ENCODE measurements at regions not wholly inside any gene's neighbourhood (a gene's known extent, or its start where the extent isn't known, plus 50 kb on each side); places are given as distances from the start of the nearest gene placed in this dataset.

DNA sequence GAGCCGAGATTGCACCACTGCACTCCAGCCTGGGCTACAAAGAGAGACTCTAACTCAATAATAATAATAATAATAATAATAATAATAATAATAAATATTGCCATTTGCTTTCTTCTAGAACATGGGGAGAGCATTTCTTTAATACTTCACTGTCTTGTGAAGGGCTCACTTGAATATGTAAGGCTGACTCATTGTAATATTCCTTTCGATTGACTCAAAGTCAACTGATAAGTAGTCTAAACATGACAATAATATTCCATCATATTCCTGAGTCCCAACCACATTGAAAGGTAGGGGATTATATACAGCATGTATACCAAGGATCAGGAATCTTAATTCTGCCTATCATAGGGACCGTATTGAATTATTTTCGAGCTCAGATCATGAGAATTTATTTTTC lies 949.2 kb downstream of the DSC3 start:
- H3K4me2 ChIP-seq (ENCODE audit: low read length) = no peak overlapping the region
- no peaks in the 10 kb centered on the region for H3K9me3 ChIP-seq (ENCODE audit: control insufficient read depth, insufficient read depth, low read length)
- no peaks in the 10 kb centered on the region for H3K79me2 ChIP-seq (ENCODE audit: control insufficient read depth, low read length)
- H3K4me3 ChIP-seq (ENCODE audit: low read length) = no peak overlapping the region
- H3K4me1 ChIP-seq (ENCODE audit: control insufficient read depth, low read length) = no peaks in the 10 kb centered on the region
- H3K27ac ChIP-seq (ENCODE audit: low read depth, low read length) = no peak overlapping the region
- H3K27me3 ChIP-seq (ENCODE audit: control insufficient read depth, low read length) = no peaks in the 10 kb centered on the region
- no peaks in the 10 kb centered on the region for H3K9me2 ChIP-seq (replicated peaks; ENCODE audit: control insufficient read depth, low read length)
- H3F3A ChIP-seq (ENCODE audit: control insufficient read depth, insufficient read depth) = no peaks in the 10 kb centered on the region
- no peaks in the 10 kb centered on the region for H4K20me1 ChIP-seq (ENCODE audit: control insufficient read depth, insufficient read depth, low read depth, low read length)
- H3K36me3 ChIP-seq (ENCODE audit: control insufficient read depth, low read length) = no peaks in the 10 kb centered on the region
- TF ChIP-seq, protein P1, sequence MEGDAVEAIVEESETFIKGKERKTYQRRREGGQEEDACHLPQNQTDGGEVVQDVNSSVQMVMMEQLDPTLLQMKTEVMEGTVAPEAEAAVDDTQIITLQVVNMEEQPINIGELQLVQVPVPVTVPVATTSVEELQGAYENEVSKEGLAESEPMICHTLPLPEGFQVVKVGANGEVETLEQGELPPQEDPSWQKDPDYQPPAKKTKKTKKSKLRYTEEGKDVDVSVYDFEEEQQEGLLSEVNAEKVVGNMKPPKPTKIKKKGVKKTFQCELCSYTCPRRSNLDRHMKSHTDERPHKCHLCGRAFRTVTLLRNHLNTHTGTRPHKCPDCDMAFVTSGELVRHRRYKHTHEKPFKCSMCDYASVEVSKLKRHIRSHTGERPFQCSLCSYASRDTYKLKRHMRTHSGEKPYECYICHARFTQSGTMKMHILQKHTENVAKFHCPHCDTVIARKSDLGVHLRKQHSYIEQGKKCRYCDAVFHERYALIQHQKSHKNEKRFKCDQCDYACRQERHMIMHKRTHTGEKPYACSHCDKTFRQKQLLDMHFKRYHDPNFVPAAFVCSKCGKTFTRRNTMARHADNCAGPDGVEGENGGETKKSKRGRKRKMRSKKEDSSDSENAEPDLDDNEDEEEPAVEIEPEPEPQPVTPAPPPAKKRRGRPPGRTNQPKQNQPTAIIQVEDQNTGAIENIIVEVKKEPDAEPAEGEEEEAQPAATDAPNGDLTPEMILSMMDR (IDR thresholded peaks at IDR 0.05; ENCODE audit: low read depth, low read length, poor library complexity, severe bottlenecking) = no peak
- no peak for TF ChIP-seq EZH2phosphoT487 (IDR thresholded peaks at IDR 0.05; ENCODE audit: borderline replicate concordance, low read length)

DNA sequence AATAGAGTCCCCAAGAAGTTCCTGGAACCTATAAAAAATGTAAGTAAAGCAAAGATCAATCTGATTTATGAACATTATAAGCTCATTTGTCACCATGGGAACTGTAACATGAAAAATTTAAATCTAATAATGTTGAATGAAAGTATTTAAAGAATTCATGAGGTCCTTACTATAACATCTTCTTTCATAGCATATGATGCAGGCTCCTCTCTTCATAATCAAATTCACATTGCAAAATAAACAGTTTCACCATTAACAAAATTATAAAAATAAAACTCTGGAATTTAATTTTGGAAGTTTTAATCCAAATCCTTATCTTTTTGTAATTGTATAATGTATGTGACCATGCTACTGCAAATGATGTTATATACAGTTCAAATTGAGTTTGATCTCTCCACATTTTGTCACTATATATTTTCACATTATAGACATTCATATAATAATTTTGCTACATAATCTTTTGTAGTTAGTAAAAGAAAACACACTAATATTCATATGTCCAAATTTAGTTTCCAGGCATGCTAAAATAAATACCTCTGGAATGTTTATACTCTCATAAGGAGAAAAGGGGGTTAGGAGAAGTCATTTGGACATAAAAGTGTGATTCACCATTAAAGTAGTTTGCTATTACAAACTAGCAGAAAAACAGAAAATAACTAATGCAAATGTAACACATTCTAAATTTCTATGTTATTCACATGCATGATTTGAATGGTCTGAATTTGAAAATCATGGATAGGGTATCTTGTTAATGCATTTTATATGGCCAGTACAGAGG lies 954.1 kb downstream of the DSC3 start:
- Histone ChIP-seq H3K9me3 (ENCODE audit: control insufficient read depth, insufficient read depth, low read length) (no peaks in the 10 kb centered on the region), H3K79me2 (ENCODE audit: control insufficient read depth, low read length) (no peaks in the 10 kb centered on the region), H3K4me3 (ENCODE audit: low read length) (no peak overlapping the region), H4K20me1 (ENCODE audit: control insufficient read depth, insufficient read depth, low read depth, low read length) (no peaks in the 10 kb centered on the region), H3K9me2 (replicated peaks; ENCODE audit: control insufficient read depth, low read length) (no peaks in the 10 kb centered on the region), H3K36me3 (ENCODE audit: control insufficient read depth, low read length) (no peaks in the 10 kb centered on the region), H3K4me1 (ENCODE audit: control insufficient read depth, low read length) (no peaks in the 10 kb centered on the region), H3K27me3 (ENCODE audit: control insufficient read depth, low read length) (no peaks in the 10 kb centered on the region), H3K27ac (ENCODE audit: low read depth, low read length) (no peak overlapping the region), H3K4me2 (ENCODE audit: low read length) (no peak overlapping the region), H3F3A (ENCODE audit: control insufficient read depth, insufficient read depth) (no peaks in the 10 kb centered on the region)
- TF ChIP-seq, protein P1 (IDR thresholded peaks at IDR 0.05; ENCODE audit: low read depth, low read length, poor library complexity, severe bottlenecking) = no peak
- TF ChIP-seq EZH2phosphoT487 (IDR thresholded peaks at IDR 0.05; ENCODE audit: borderline replicate concordance, low read length) = no peak

DNA sequence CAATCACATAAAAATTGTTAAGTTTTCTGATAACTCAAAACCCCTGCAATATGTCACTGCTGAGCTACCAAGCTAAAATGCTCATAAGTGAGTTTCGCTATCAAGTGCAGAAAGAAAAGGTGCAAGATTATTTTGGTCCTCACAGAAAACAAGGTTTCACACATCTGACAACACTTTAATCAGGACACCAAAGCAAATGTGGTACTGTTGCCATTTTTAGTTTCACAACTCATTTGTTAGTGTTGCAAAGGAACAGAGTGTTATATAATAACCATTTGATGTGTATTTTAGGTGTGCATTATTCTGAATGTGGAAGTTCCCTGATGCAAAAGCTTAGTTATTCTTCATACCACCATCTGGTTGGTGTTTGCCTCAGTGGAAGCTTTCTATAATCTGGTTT lies 956.2 kb downstream of the DSC3 start:
- H4K20me1 ChIP-seq (ENCODE audit: control insufficient read depth, insufficient read depth, low read depth, low read length) = no peaks in the 10 kb centered on the region
- no peak overlapping the region for H3K4me2 ChIP-seq (ENCODE audit: low read length)
- H3K27me3 ChIP-seq (ENCODE audit: control insufficient read depth, low read length) = no peaks in the 10 kb centered on the region
- no peaks in the 10 kb centered on the region for H3F3A ChIP-seq (ENCODE audit: control insufficient read depth, insufficient read depth)
- TF ChIP-seq, protein P1 (IDR thresholded peaks at IDR 0.05; ENCODE audit: low read depth, low read length, poor library complexity, severe bottlenecking) = no peak
- TF ChIP-seq EZH2phosphoT487 (IDR thresholded peaks at IDR 0.05; ENCODE audit: borderline replicate concordance, low read length) = no peak
- H3K36me3 ChIP-seq (ENCODE audit: control insufficient read depth, low read length) = no peaks in the 10 kb centered on the region
- no peaks in the 10 kb centered on the region for H3K79me2 ChIP-seq (ENCODE audit: control insufficient read depth, low read length)
- H3K9me2 ChIP-seq (replicated peaks; ENCODE audit: control insufficient read depth, low read length) = no peaks in the 10 kb centered on the region
- H3K9me3 ChIP-seq (ENCODE audit: control insufficient read depth, insufficient read depth, low read length) = peaks cover 9% of the 10 kb centered on the region; the same call in 1 of the 2 replicates
- no peaks in the 10 kb centered on the region for H3K4me1 ChIP-seq (ENCODE audit: control insufficient read depth, low read length)
- H3K4me3 ChIP-seq (ENCODE audit: low read length) = no peak overlapping the region
- no peak overlapping the region for H3K27ac ChIP-seq (ENCODE audit: low read depth, low read length)

All from DOHH2 (cell line).